ENCODE measurements at regions not wholly inside any gene's neighbourhood (a gene's known extent, or its start where the extent isn't known, plus 50 kb on each side); places are given as distances from the start of the nearest gene placed in this dataset.
A peak's percentile ranks its signal among the peaks of the same experiment; 100 is the strongest.

DNA sequence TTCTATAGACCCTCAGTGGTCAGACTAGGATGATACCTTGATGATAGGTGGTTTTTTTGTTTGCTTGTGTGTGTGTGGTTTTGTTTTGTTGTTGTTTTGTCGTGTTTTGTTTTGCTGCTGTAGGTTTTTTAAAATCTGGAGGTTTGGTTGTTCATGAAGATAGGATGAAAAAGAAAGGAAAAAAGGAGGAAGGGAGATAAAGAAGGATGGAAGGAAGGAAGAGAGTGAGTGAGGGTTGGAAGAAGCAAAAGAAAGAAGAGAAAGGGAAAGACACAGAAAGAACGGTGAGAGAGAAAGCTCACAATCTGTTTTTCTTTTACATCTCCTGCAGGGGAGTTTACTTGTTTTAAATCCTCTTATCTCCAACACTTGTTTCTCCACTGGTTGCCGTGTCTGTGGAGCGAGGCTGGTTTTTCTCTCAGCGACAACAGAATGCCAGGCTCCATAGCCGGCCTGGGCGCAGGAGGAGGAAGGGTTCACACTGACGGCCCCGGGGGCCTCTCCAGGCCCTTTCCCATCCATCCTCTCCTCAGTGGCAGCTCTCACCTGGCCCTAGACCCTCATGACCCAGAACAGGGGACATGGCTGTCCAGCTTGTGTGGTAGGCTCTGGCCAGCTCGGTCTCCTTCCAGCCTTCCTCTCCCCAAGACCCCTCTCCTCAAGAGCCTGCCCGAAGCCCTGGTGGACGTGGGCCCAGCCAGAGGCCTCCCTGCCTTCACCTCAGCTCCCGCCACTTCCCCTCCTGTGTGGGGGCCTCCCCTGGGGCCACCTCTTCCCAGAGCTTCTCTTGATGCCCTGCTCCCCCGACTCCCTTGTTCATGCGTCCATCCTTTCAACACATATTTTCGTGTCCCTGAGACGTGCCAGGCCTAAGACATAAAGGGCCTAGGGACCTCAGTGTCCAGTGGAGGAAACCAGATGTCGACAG is 168.4 kb downstream of the VEGFA start:
- no peak overlapping the region for H2AFZ ChIP-seq (ENCODE audit: low read length)
- H3K9ac ChIP-seq (ENCODE audit: low read depth, low read length, poor library complexity) = no peak overlapping the region
- no peak overlapping the region for H3K4ac ChIP-seq (ENCODE audit: low read length)
- H2BK15ac ChIP-seq (ENCODE audit: low read length) = peak overlapping the region; percentile 31
- peak overlapping the region; percentile 37 for H2AK5ac ChIP-seq (ENCODE audit: low read depth, low read length)
- H3K23ac ChIP-seq (ENCODE audit: low read depth, low read length, poor library complexity) = no peak overlapping the region
- H2BK5ac ChIP-seq (ENCODE audit: low read length) = no peak overlapping the region
- no peak overlapping the region for H3K4me2 ChIP-seq (ENCODE audit: insufficient read depth, low read length, poor library complexity, severe bottlenecking)
- H2BK12ac ChIP-seq (ENCODE audit: low read length) = no peak overlapping the region
- H3K18ac ChIP-seq (ENCODE audit: low read length) = peak overlapping the region; percentile 53
- no peak overlapping the region for H2BK120ac ChIP-seq (ENCODE audit: low read depth, low read length)
- no peak overlapping the region for H3K4me3 ChIP-seq (ENCODE audit: low read length in 2 of 2)
- H3K4me1 ChIP-seq (ENCODE audit: control insufficient read depth in 2 of 2, insufficient read depth in 1 of 2, low read depth in 1 of 2, low read length in 2 of 2) = peaks cover 14% of the 10 kb centered on the region in 2 donors
- H3K36me3 ChIP-seq (replicated peaks in 1 of 2; ENCODE audit: control insufficient read depth in 2 of 2, insufficient read depth in 2 of 2, low read length in 2 of 2) = no peaks in the 10 kb centered on the region
- no peak for DNase-seq (ENCODE audit: low spot score)
- no peak overlapping the region for H4K91ac ChIP-seq (ENCODE audit: low read depth, low read length, poor library complexity)
- WGBS, 2 donors (ENCODE audit: extremely low coverage in 2 of 2, insufficient read length in 2 of 2, insufficient replicate concordance in 1 of 2) = 100% methylated on average over 1 of the region's 18 CpGs; no CpG with 5 or more reads in 1 of the 2 donors
- no peaks in the 10 kb centered on the region for H3K79me1 ChIP-seq (ENCODE audit: low read depth, low read length)
- H3K14ac ChIP-seq (ENCODE audit: low read length) = no peak overlapping the region
- H3K9me3 ChIP-seq (replicated peaks in 1 of 2; ENCODE audit: control insufficient read depth in 2 of 2, insufficient read depth in 1 of 2, low read depth in 1 of 2, low read length in 2 of 2) = no peaks in the 10 kb centered on the region
- peaks cover 0 to 16% (median 0%) of the 10 kb centered on the region in 3 experiments for H3K27me3 ChIP-seq (ENCODE audit: control insufficient read depth in 3 of 3, insufficient read depth in 3 of 3, low read depth in 1 of 3, low read length in 3 of 3)
- H3K27ac ChIP-seq (replicated peaks; ENCODE audit: low read length) = no peak overlapping the region
- H4K8ac ChIP-seq (ENCODE audit: low read depth, low read length) = no peak overlapping the region

DNA sequence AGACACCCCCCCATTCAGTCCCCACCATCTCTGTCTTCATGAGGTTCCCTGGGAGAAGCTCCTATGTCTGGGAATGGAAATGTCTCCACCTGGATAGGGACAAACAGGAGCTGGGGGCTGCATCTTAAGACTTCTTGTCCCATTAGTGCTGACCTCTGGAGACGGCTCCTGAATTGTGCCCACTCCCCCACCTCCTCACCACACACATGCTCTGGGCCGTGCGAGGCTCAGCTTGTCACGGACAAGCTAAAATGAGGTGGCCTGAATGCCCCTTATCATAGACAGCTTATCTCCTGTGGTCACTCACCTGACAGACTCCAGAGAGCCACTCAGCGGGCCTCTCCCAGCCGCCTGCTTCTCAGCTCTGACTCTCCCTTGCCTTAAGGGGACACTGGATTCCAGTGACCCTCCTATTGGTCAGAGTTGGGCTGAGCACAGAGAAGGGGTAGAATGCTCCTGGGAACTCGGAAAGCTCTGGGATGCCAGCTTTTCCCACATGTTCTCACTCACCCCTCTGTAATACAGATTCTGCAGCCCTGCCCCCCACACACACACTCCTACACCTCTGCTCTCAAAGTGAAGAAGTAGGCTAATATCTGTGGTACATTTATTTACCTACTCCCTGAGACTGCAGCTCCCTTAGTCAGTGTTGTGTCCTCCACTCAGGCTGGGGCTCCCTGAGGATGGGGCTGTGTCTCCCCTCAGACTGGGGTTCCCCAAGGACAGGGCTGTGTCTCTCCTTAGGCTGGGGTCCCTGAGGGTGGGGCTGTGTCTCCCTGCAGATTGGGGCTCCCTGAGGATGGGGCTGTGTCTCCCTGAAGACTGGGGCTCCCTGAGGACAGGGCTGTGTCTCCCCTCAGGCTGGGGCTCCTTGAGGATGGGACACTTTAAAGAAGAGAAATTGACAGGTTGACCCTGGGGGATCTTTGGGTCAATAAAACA is 167.5 kb downstream of the VEGFA start:
- peaks cover 14 to 18% of the 10 kb centered on the region in 2 donors for H3K4me1 ChIP-seq (ENCODE audit: control insufficient read depth in 2 of 2, insufficient read depth in 1 of 2, low read depth in 1 of 2, low read length in 2 of 2)
- DNase-seq (ENCODE audit: low spot score) = no peak
- WGBS, 2 donors (ENCODE audit: extremely low coverage in 2 of 2, insufficient read length in 2 of 2, insufficient replicate concordance in 1 of 2) = no CpG with 5 or more reads among the region's 7 CpGs

GRCh38 chr6:43936476-43936875 is 166.5 kb downstream of the VEGFA start:
- Histone ChIP-seq H2BK5ac (ENCODE audit: low read length) (no peak overlapping the region), H3K4me3 (ENCODE audit: low read length in 2 of 2) (no peak overlapping the region), H3K4ac (ENCODE audit: low read length) (no peak overlapping the region), H2BK12ac (ENCODE audit: low read length) (no peak overlapping the region), H3K9ac (ENCODE audit: low read depth, low read length, poor library complexity) (no peak overlapping the region), H2BK15ac (ENCODE audit: low read length) (no peak overlapping the region), H3K27ac (replicated peaks; ENCODE audit: low read length) (no peak overlapping the region), H3K36me3 (replicated peaks in 1 of 2; ENCODE audit: control insufficient read depth in 2 of 2, insufficient read depth in 2 of 2, low read length in 2 of 2) (no peaks in the 10 kb centered on the region), H3K4me2 (ENCODE audit: insufficient read depth, low read length, poor library complexity, severe bottlenecking) (no peak overlapping the region), H3K18ac (ENCODE audit: low read length) (no peak overlapping the region), H3K79me1 (ENCODE audit: low read depth, low read length) (no peaks in the 10 kb centered on the region), H4K8ac (ENCODE audit: low read depth, low read length) (no peak overlapping the region), H4K91ac (ENCODE audit: low read depth, low read length, poor library complexity) (no peak overlapping the region), H3K14ac (ENCODE audit: low read length) (no peak overlapping the region), H3K4me1 (ENCODE audit: control insufficient read depth in 2 of 2, insufficient read depth in 1 of 2, low read depth in 1 of 2, low read length in 2 of 2) (peaks cover 8 to 11% of the 10 kb centered on the region in 2 donors), H2AK5ac (ENCODE audit: low read depth, low read length) (no peak overlapping the region), H3K9me3 (replicated peaks in 1 of 2; ENCODE audit: control insufficient read depth in 2 of 2, insufficient read depth in 1 of 2, low read depth in 1 of 2, low read length in 2 of 2) (no peaks in the 10 kb centered on the region), H2AFZ (ENCODE audit: low read length) (no peak overlapping the region), H3K27me3 (ENCODE audit: control insufficient read depth in 3 of 3, insufficient read depth in 3 of 3, low read depth in 1 of 3, low read length in 3 of 3) (peaks cover 0 to 16% (median 0%) of the 10 kb centered on the region in 3 experiments), H3K23ac (ENCODE audit: low read depth, low read length, poor library complexity) (no peak overlapping the region), H2BK120ac (ENCODE audit: low read depth, low read length) (no peak overlapping the region)
- no CpG with 5 or more reads among the region's 9 CpGs for whole genome bisulfite sequencing, 2 donors (ENCODE audit: extremely low coverage in 2 of 2, insufficient read length in 2 of 2, insufficient replicate concordance in 1 of 2)
- no peak for DNase-seq (ENCODE audit: low spot score)

More for the DNA sequence above, 167.5 kb downstream of the VEGFA start:
- Histone ChIP-seq H4K8ac (ENCODE audit: low read depth, low read length) (no peak overlapping the region), H2AK5ac (ENCODE audit: low read depth, low read length) (peak overlapping the region; percentile 72), H3K23ac (ENCODE audit: low read depth, low read length, poor library complexity) (no peak overlapping the region), H3K36me3 (replicated peaks in 1 of 2; ENCODE audit: control insufficient read depth in 2 of 2, insufficient read depth in 2 of 2, low read length in 2 of 2) (no peaks in the 10 kb centered on the region), H3K27me3 (ENCODE audit: control insufficient read depth in 3 of 3, insufficient read depth in 3 of 3, low read depth in 1 of 3, low read length in 3 of 3) (peaks cover 0 to 16% (median 0%) of the 10 kb centered on the region in 3 experiments), H3K4ac (ENCODE audit: low read length) (no peak overlapping the region), H3K79me1 (ENCODE audit: low read depth, low read length) (no peaks in the 10 kb centered on the region), H2BK5ac (ENCODE audit: low read length) (no peak overlapping the region), H3K18ac (ENCODE audit: low read length) (peak overlapping the region; percentile 62), H2AFZ (ENCODE audit: low read length) (no peak overlapping the region), H3K14ac (ENCODE audit: low read length) (no peak overlapping the region), H3K27ac (replicated peaks; ENCODE audit: low read length) (no peak overlapping the region), H2BK12ac (ENCODE audit: low read length) (no peak overlapping the region), H2BK15ac (ENCODE audit: low read length) (peak overlapping the region; percentile 42), H3K4me2 (ENCODE audit: insufficient read depth, low read length, poor library complexity, severe bottlenecking) (no peak overlapping the region), H4K91ac (ENCODE audit: low read depth, low read length, poor library complexity) (no peak overlapping the region), H3K4me3 (ENCODE audit: low read length in 2 of 2) (no peak overlapping the region), H3K9me3 (replicated peaks in 1 of 2; ENCODE audit: control insufficient read depth in 2 of 2, insufficient read depth in 1 of 2, low read depth in 1 of 2, low read length in 2 of 2) (no peaks in the 10 kb centered on the region), H3K9ac (ENCODE audit: low read depth, low read length, poor library complexity) (no peak overlapping the region), H2BK120ac (ENCODE audit: low read depth, low read length) (no peak overlapping the region)

Measured in neuronal stem cell (in vitro differentiated cells).